HK-2 (cell line): ENCODE measurements at regions not wholly inside any gene's neighbourhood (a gene's known extent, or its start where the extent isn't known, plus 50 kb on each side); places are given as distances from the start of the nearest gene placed in this dataset.
"Not testable (repeated sequence)": the region's sequence is repeated elsewhere in the genome, so short reads cannot be mapped to it uniquely, and the experiment has no call there.

Experiments used
- DNase-seq: peaks from one replicate; pipeline ENCODE4 v3.0.0-alpha.2; 2018; ENCODE audit not compliant: unreplicated experiment

GRCh38 chrX:42832764-42833549 is 55.0 kb upstream of the PPP1R2C start:
- DNase-seq: no peak

GRCh38 chrX:42833550-42833940 is 55.6 kb upstream of the PPP1R2C start:
- not testable (repeated sequence) for DNase-seq

- no peak for DNase-seq
Observed at GRCh38 chrX:42837101-42837726, 59.3 kb upstream of the PPP1R2C start.

- no peak for DNase-seq
Observed at GRCh38 chrX:42837747-42838146, 59.8 kb upstream of the PPP1R2C start.

GRCh38 chrX:42839632-42840031 is 61.7 kb upstream of the PPP1R2C start:
- DNase-seq: no peak

GRCh38 chrX:42846741-42847140 is 68.8 kb upstream of the PPP1R2C start:
- no peak for DNase-seq

- DNase-seq: no peak
Observed at GRCh38 chrX:42855259-42855658, 77.3 kb upstream of the PPP1R2C start.

- DNase-seq: no peak
Observed at GRCh38 chrX:42857766-42858165, 79.8 kb upstream of the PPP1R2C start.

- no peak for DNase-seq
Observed at GRCh38 chrX:42869011-42869410, 91.0 kb upstream of the PPP1R2C start.

- no peak for DNase-seq
Observed at GRCh38 chrX:42869659-42870476, 91.9 kb upstream of the PPP1R2C start.

- no peak for DNase-seq
Observed at GRCh38 chrX:42886519-42886918, 108.6 kb upstream of the PPP1R2C start.

- no peak for DNase-seq
Observed at GRCh38 chrX:42900947-42901346, 123.0 kb upstream of the PPP1R2C start.

GRCh38 chrX:42902513-42902912 is 124.5 kb upstream of the PPP1R2C start:
- no peak for DNase-seq

- no peak for DNase-seq
Observed at GRCh38 chrX:42920752-42921151, 142.8 kb upstream of the PPP1R2C start.

- no peak for DNase-seq
Observed at GRCh38 chrX:42930071-42930470, 152.1 kb upstream of the PPP1R2C start.

GRCh38 chrX:42930951-42931350 is 153.0 kb upstream of the PPP1R2C start:
- DNase-seq: no peak

- no peak for DNase-seq
Observed at GRCh38 chrX:42933187-42933586, 155.2 kb upstream of the PPP1R2C start.

GRCh38 chrX:42934020-42934726 is 156.2 kb upstream of the PPP1R2C start:
- no peak for DNase-seq

GRCh38 chrX:42941671-42942070 is 163.7 kb upstream of the PPP1R2C start:
- DNase-seq: no peak

- no peak for DNase-seq
Observed at GRCh38 chrX:42943051-42943974, 165.3 kb upstream of the PPP1R2C start.
